Adrenal gland (tissue), 9 donors: ENCODE measurements at regions not wholly inside any gene's neighbourhood (a gene's known extent, or its start where the extent isn't known, plus 50 kb on each side); places are given as distances from the start of the nearest gene placed in this dataset.

Experiments used
- DNase-seq, 7 donors: peaks; one replicate each; pipeline ENCODE4 v3.0.0-alpha.2; 2019 to 2020
- H3K27ac ChIP-seq, 5 donors: fragments of 200-600 bp; sonication (generic) in 4 of 5; 1 replicate in 3 of 5; 2 replicates in 2 of 5; pipeline versions ENCODE4 v1.5.1 to v1.8.0; 2016 to 2020; ENCODE audit warnings: mild to moderate bottlenecking in 1 of 5
- H3K27me3 ChIP-seq: fragments of 200-600 bp; 2 replicates; pipeline ENCODE4 v1.8.0; 2021
- H3K36me3 ChIP-seq, 2 donors: fragments of 200-600 bp; replicated peaks in 1 of 2; 1 replicate in 1 of 2; 2 replicates in 1 of 2; pipeline versions ENCODE4 v1.5.1 to v1.8.0; 2018 to 2022
- H3K4me1 ChIP-seq, 2 donors: fragments of 200-600 bp; replicated peaks in 1 of 2; 1 replicate in 1 of 2; 2 replicates in 1 of 2; pipeline versions ENCODE4 v1.5.1 to v1.8.0; 2018 to 2021
- H3K4me3 ChIP-seq, 4 donors: fragments of 200-600 bp; sonication (generic) in 3 of 4; one replicate each; pipeline ENCODE4 v1.5.1; 2016 to 2018
- H3K9me3 ChIP-seq, 3 donors: fragments of 200-600 bp; sonication (generic) in 1 of 3; replicated peaks in 1 of 3; 1 replicate in 2 of 3; 2 replicates in 1 of 3; pipeline versions ENCODE4 v1.5.1 to v1.8.0; 2016 to 2021
- POLR2A ChIP-seq, 2 donors: fragments of 450-650 bp; IDR thresholded peaks; one replicate each; pipeline ENCODE4 v1.6.1; 2017; ENCODE audit warnings: antibody characterized with exemption in 2 of 2, mild to moderate bottlenecking in 2 of 2, moderate library complexity in 1 of 2
- WGBS, 4 donors: extraction: QIAGEN DNeasy Blood & Tissue Kit in 2 of 4; methylation state at CpG; one replicate each; pipeline versions ENCODE4 v1.1.5 to v1.1.7; 2013 to 2017; 5-methylcytosine and 5-hydroxymethylcytosine counted together
- intact Hi-C, 2 donors: fragments of 100-400 bp; cut with DNase I; formaldehyde crosslinking; loops; one replicate each; pipeline versions ENCODE4 v1.14.1 to v1.15.0; 2022 to 2023
- TF ChIP-seq, protein P1 (sequence below), 6 experiments: fragments of 450-650 bp in 4 of 6; fragments of 200-600 bp in 2 of 6; sonication (generic) in 1 of 6; IDR thresholded peaks; 1 replicate in 5 of 6; 2 replicates in 1 of 6; pipeline versions ENCODE4 v1.5.1 to v1.8.0; 2016 to 2021; ENCODE audit warnings: antibody characterized with exemption in 6 of 6, mild to moderate bottlenecking in 2 of 6, moderate library complexity in 1 of 6
- donor health status: healthy with polysubstance abuse.
- donor health status: Bipolar disorder and iron deficiency.
- donor health status: DM: yes; HTN: yes; CAD: no.
- donor health status: DM: no; HTN: no; CAD: no.
- donor health status: DM: no; HTN: no; CAD: no.

DNA sequence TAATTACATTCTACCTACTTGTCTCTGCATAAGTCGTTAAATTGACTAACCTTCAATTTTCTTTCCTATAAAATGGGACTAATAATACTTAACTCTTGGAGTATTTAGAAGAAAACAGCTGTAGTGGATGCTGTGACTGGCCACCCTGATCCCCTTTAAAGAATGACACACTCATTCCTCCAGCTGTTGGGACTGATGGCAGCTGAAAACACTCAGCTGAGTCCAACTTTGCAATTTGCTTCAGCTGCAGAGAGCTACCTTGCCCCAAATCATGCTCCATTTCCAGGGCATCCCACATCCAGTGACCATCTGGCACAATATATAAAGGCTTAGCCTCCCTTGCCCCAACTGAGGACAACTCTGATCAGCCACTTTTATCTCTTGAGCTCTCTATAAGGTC, 89.1 kb downstream of the MID1IP1 start:
- no peak overlapping the region for H3K4me3 ChIP-seq
- DNase-seq: no peak
- H3K9me3 ChIP-seq: no peaks in the 10 kb centered on the region
- H3K27ac ChIP-seq: no peak overlapping the region
- intact Hi-C loops: no loop called here
- 67 to 96% (median 85%) methylated on average over 1 of the region's 1 CpG for WGBS, 4 donors
- no peaks in the 10 kb centered on the region for H3K36me3 ChIP-seq
- H3K4me1 ChIP-seq: no peaks in the 10 kb centered on the region
- TF ChIP-seq POLR2A (IDR thresholded peaks at IDR 0.05): no peak
- TF ChIP-seq, protein P1, sequence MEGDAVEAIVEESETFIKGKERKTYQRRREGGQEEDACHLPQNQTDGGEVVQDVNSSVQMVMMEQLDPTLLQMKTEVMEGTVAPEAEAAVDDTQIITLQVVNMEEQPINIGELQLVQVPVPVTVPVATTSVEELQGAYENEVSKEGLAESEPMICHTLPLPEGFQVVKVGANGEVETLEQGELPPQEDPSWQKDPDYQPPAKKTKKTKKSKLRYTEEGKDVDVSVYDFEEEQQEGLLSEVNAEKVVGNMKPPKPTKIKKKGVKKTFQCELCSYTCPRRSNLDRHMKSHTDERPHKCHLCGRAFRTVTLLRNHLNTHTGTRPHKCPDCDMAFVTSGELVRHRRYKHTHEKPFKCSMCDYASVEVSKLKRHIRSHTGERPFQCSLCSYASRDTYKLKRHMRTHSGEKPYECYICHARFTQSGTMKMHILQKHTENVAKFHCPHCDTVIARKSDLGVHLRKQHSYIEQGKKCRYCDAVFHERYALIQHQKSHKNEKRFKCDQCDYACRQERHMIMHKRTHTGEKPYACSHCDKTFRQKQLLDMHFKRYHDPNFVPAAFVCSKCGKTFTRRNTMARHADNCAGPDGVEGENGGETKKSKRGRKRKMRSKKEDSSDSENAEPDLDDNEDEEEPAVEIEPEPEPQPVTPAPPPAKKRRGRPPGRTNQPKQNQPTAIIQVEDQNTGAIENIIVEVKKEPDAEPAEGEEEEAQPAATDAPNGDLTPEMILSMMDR (IDR thresholded peaks at IDR 0.05): no peak
- peaks cover 10% of the 10 kb centered on the region for H3K27me3 ChIP-seq

DNA sequence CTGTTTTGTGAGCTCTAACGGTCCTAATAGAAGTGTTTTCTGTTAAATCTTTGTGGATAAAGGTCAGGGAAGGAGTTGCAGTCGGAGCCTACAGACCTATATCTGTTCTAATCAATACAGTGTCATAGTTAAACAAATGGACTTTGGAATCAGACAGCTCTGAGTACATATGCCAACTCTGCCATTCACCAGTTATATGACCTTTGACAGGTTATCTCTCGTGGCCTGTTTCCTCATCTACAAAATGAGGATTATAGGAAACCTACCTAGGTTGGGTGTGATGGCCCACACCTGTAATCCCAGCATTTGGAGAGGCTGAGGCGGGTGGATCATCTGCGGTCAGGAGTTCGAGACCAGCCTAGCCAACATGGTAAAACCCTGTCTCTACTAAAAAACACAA, 89.7 kb downstream of the MID1IP1 start:
- H3K27me3 ChIP-seq: peaks cover 10% of the 10 kb centered on the region
- DNase-seq: no peak
- H3K36me3 ChIP-seq: no peaks in the 10 kb centered on the region
- H3K4me3 ChIP-seq: no peak overlapping the region
- intact Hi-C loops: no loop called here
- no peak overlapping the region for H3K27ac ChIP-seq
- no peaks in the 10 kb centered on the region for H3K4me1 ChIP-seq
- TF ChIP-seq, protein P1 (IDR thresholded peaks at IDR 0.05): no peak
- no peak for TF ChIP-seq POLR2A (IDR thresholded peaks at IDR 0.05)
- WGBS, 4 donors: 58 to 91% (median 75%) methylated on average over 3 to 6 of the region's 6 CpGs
- no peaks in the 10 kb centered on the region for H3K9me3 ChIP-seq

DNA sequence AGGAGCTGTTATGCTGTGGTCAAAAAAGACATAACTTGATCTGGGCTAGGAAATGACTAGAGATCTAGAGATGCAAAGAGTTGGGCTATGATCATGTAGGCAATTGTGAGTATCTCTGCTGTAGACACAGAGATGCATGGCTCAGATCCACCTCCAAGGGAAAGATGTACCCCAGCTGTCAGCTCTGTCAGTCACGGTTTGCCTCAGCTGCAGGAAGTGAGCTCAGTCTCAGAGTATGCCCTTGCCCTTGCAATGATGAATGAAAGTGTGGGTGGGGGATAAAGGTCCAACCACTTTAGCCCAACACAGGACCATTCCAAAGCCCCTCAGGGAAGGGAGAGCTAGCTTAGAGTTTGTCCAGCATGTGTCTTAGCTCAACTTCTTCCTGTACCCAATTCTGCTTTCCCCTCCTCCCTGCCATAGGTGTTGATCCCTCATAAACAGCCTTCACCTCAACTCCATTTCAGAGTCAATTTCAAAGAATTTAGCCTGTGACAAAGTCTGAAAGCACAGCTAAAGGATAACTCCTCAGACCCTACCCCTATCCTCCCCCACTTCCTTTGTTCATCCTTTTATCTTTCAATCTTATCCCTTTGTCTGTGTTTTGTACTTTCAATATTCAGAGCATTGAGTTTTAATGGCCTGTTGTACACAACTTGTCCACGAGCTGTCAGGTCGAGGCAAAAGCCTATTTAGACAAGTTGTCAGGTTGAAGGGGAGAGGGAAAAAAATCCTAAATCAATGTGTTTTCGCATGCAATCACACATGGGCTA, 90.6 kb downstream of the MID1IP1 start:
- TF ChIP-seq, protein P1 (IDR thresholded peaks at IDR 0.05): no peak
- TF ChIP-seq POLR2A (IDR thresholded peaks at IDR 0.05): no peak
- no peak overlapping the region for H3K27ac ChIP-seq
- H3K27me3 ChIP-seq: peaks cover 10% of the 10 kb centered on the region
- H3K4me1 ChIP-seq: no peaks in the 10 kb centered on the region
- 56 to 79% (median 72%) methylated on average over 4 of the region's 4 CpGs for WGBS, 4 donors
- DNase-seq: no peak
- H3K36me3 ChIP-seq: no peaks in the 10 kb centered on the region
- no peak overlapping the region for H3K4me3 ChIP-seq
- intact Hi-C loops: no loop called here
- no peaks in the 10 kb centered on the region for H3K9me3 ChIP-seq

DNA sequence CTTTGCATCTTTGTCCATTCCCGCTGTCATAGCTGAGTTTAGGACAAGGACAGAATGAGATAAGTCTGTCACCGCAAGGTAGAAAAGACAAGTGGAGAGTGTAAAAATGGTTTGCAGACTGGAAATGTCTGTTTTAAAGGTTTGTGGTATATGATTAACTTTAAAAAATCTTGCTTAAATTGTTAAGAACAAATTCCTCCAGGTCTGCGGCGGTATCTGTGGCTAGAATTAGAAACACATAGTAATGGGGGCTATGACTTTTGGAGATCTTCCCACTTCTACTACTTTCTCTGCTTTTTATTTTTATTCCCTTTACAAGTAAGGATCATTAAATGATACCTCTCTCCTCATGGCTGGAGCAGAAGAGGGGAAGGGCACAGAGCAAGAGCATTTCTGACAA, 92.2 kb downstream of the MID1IP1 start:
- WGBS, 4 donors: 89 to 94% (median 90%) methylated on average over 4 of the region's 4 CpGs
- DNase-seq: no peak
- Histone ChIP-seq H3K27me3 (peaks cover 10% of the 10 kb centered on the region), H3K4me1 (no peaks in the 10 kb centered on the region), H3K9me3 (no peaks in the 10 kb centered on the region), H3K36me3 (no peaks in the 10 kb centered on the region), H3K27ac (no peak overlapping the region), H3K4me3 (no peak overlapping the region)
- intact Hi-C loops: no loop called here
- TF ChIP-seq, protein P1 (IDR thresholded peaks at IDR 0.05): no peak
- TF ChIP-seq POLR2A (IDR thresholded peaks at IDR 0.05): no peak
